SK-N-SH treated with all-trans-retinoic acid at 6 μM for 48 hours (cell line): ENCODE measurements at regions not wholly inside any gene's neighbourhood (a gene's known extent, or its start where the extent isn't known, plus 50 kb on each side); places are given as distances from the start of the nearest gene placed in this dataset.

Experiments
- ATAC-seq: fragments of 200-7000 bp; cut with Tn5 transposase; 3 replicates; pipeline ENCODE4 v1.9.1; 2020; ENCODE audit warnings: mild to moderate bottlenecking, moderate library complexity
- ARNTL ChIP-seq: fragments of 450-650 bp; formaldehyde crosslinking; IDR thresholded peaks from 2 replicates; pipeline ENCODE4 v1.5.0; 2020; ENCODE audit warnings: low read depth, mild to moderate bottlenecking, moderate library complexity, borderline replicate concordance
- BACH2 ChIP-seq: fragments of 250-450 bp; sonication (Bioruptor Pico); IDR thresholded peaks from 2 replicates; pipeline ENCODE4 v1.9.0; 2021; ENCODE audit warnings: mild to moderate bottlenecking, borderline replicate concordance
- CSDC2 ChIP-seq: fragments of 250-450 bp; sonication (Bioruptor Pico); IDR thresholded peaks from 2 replicates; pipeline ENCODE4 v1.5.0; 2020; ENCODE audit warnings: mild to moderate bottlenecking, moderate library complexity
- GLIS3 ChIP-seq: fragments of 250-450 bp; sonication (Bioruptor Pico); IDR thresholded peaks from 2 replicates; pipeline ENCODE4 v1.5.0; 2020; ENCODE audit warnings: mild to moderate bottlenecking, moderate library complexity
- ISL1 ChIP-seq: fragments of 250-450 bp; sonication (Bioruptor Pico); IDR thresholded peaks from 2 replicates; pipeline ENCODE4 v2.1.2; 2022; ENCODE audit warnings: mild to moderate bottlenecking, moderate library complexity
- OSR1 ChIP-seq: fragments of 250-450 bp; sonication (Bioruptor Pico); IDR thresholded peaks from 2 replicates; pipeline ENCODE4 v1.8.0; 2022; ENCODE audit warnings: moderate library complexity, mild to moderate bottlenecking, inconsistent platforms
- PPARA ChIP-seq: fragments of 250-450 bp; sonication (Bioruptor Pico); IDR thresholded peaks from 2 replicates; pipeline ENCODE4 v1.5.0; 2020; ENCODE audit warnings: mild to moderate bottlenecking, borderline replicate concordance
- RARB ChIP-seq: fragments of 250-450 bp; sonication (Bioruptor Pico); IDR thresholded peaks from 2 replicates; pipeline ENCODE4 v1.8.0; 2021; ENCODE audit warnings: mild to moderate bottlenecking, moderate library complexity
- SNAI2 ChIP-seq: fragments of 250-450 bp; sonication (Bioruptor Pico); IDR thresholded peaks from 2 replicates; pipeline ENCODE4 v1.5.0; 2020; ENCODE audit warnings: mild to moderate bottlenecking, moderate library complexity
- TCF4 ChIP-seq: fragments of 250-450 bp; sonication (Bioruptor Pico); IDR thresholded peaks from 2 replicates; pipeline ENCODE4 v1.8.0; 2021; ENCODE audit warnings: mild to moderate bottlenecking, moderate library complexity, borderline replicate concordance
- TOX ChIP-seq: fragments of 250-450 bp; sonication (Bioruptor Pico); IDR thresholded peaks from 2 replicates; pipeline ENCODE4 v1.8.0; 2021; ENCODE audit warnings: mild to moderate bottlenecking, moderate library complexity, borderline replicate concordance
- ZC3H10 ChIP-seq: fragments of 250-450 bp; sonication (Bioruptor Pico); IDR thresholded peaks from 2 replicates; pipeline ENCODE4 v1.5.1; 2021; ENCODE audit warnings: mild to moderate bottlenecking, moderate library complexity
- ZFP3 ChIP-seq: fragments of 250-450 bp; sonication (Bioruptor Pico); IDR thresholded peaks from 2 replicates; pipeline ENCODE4 v1.5.0; 2020; ENCODE audit warnings: mild to moderate bottlenecking, moderate library complexity
- ZFP30 ChIP-seq: fragments of 450-650 bp; formaldehyde crosslinking; IDR thresholded peaks from 2 replicates; pipeline ENCODE4 v1.5.0; 2022; ENCODE audit warnings: mild to moderate bottlenecking, moderate library complexity
- ZNF565 ChIP-seq: fragments of 450-650 bp; formaldehyde crosslinking; conservative IDR thresholded peaks from 2 replicates; pipeline ENCODE4 v1.5.0; 2020; ENCODE audit warnings: low read depth, mild to moderate bottlenecking, moderate library complexity
- ZNF70 ChIP-seq: fragments of 450-650 bp; formaldehyde crosslinking; IDR thresholded peaks from 2 replicates; pipeline ENCODE4 v1.5.0; 2020; ENCODE audit warnings: mild to moderate bottlenecking, moderate library complexity
- ZNF8 ChIP-seq: fragments of 450-650 bp; formaldehyde crosslinking; IDR thresholded peaks from 2 replicates; pipeline ENCODE4 v1.5.0; 2020; ENCODE audit warnings: mild to moderate bottlenecking, moderate library complexity
- TF ChIP-seq, protein P1 (sequence below): fragments of 250-450 bp; sonication (Bioruptor Pico); IDR thresholded peaks from 2 replicates; pipeline ENCODE4 v1.8.0; 2020; ENCODE audit warnings: mild to moderate bottlenecking, moderate library complexity, borderline replicate concordance
- TF ChIP-seq, protein P2 (sequence below): fragments of 250-450 bp; sonication (Bioruptor Pico); IDR thresholded peaks from 2 replicates; pipeline ENCODE4 v1.5.1; 2021; ENCODE audit warnings: mild to moderate bottlenecking, moderate library complexity
- TF ChIP-seq, protein P3 (sequence below): fragments of 250-450 bp; sonication (Bioruptor Pico); IDR thresholded peaks from 2 replicates; pipeline ENCODE4 v1.5.1; 2020; ENCODE audit warnings: low read depth, mild to moderate bottlenecking, moderate library complexity
- TF ChIP-seq, protein P4 (sequence below): fragments of 250-450 bp; sonication (Bioruptor Pico); IDR thresholded peaks from 2 replicates; pipeline ENCODE4 v1.8.0; 2021; ENCODE audit warnings: low read depth, mild to moderate bottlenecking, moderate library complexity, borderline replicate concordance
- TF ChIP-seq, protein P5 (sequence below): fragments of 250-450 bp; sonication (Bioruptor Pico); IDR thresholded peaks from 2 replicates; pipeline ENCODE4 v1.5.0; 2020; ENCODE audit warnings: mild to moderate bottlenecking, moderate library complexity

DNA sequence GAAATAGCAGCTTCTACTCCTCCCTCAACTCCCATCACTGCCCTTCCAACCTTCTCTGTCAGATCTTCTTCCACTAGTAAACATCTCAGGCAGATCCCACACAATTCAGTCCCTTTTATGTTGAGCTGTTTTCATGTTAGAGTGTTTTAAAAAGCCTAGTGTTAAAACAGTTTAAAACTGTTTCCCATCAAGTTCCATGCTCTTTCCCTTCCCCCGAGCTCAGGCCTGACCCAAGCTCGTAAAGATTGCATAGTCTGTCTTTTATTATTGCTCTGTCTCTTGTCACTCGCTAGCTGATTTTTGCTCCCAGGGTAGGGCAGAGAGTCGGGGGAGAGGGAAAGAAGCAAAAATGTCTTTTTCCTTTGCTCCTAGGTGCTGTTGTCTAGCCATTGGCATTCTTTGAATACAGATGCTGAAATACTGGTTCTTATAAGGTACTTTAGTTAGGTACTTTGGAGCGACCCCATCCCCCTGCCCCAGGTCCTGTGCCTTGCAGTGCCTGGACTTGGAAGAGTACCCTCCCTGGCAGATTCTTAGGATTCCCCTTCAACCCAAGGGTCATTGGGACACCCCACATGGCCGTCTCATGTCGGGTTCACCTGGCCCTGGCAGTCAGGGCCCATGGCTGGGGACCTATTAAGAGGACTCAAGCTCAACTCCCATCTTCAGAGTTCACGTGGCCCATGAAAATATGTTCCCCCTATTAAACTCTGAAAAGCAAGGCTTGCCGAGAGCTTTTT, 101.2 kb upstream of the ARMC2 start (continued):
- TF ChIP-seq, protein P1, sequence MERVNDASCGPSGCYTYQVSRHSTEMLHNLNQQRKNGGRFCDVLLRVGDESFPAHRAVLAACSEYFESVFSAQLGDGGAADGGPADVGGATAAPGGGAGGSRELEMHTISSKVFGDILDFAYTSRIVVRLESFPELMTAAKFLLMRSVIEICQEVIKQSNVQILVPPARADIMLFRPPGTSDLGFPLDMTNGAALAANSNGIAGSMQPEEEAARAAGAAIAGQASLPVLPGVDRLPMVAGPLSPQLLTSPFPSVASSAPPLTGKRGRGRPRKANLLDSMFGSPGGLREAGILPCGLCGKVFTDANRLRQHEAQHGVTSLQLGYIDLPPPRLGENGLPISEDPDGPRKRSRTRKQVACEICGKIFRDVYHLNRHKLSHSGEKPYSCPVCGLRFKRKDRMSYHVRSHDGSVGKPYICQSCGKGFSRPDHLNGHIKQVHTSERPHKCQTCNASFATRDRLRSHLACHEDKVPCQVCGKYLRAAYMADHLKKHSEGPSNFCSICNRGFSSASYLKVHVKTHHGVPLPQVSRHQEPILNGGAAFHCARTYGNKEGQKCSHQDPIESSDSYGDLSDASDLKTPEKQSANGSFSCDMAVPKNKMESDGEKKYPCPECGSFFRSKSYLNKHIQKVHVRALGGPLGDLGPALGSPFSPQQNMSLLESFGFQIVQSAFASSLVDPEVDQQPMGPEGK (CRISPR knock-in tag) = no peak

DNA sequence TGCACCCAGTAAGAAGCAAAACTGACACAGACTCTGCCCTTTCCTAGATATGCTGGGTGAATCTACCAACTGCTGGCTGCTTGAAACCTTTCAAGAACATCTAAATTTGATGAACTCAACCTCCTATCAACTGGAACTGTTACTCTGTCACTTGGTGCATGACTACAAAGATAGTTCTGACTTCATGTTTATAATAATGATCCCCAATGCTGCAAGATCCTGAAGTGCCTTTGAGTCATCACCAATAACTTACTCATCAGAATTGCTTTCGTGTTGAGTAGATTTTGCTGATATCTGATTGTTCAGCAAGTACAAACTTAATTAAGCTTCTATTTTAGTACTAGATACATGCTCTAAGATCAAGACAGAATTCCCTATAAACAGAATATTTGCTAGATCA, 100.2 kb upstream of the ARMC2 start:
- no peak for ATAC-seq
- TF ChIP-seq TOX (no peak), ARNTL (CRISPR knock-in tag) (no peak), OSR1 (CRISPR knock-in tag) (no peak)
- TF ChIP-seq, protein P2, sequence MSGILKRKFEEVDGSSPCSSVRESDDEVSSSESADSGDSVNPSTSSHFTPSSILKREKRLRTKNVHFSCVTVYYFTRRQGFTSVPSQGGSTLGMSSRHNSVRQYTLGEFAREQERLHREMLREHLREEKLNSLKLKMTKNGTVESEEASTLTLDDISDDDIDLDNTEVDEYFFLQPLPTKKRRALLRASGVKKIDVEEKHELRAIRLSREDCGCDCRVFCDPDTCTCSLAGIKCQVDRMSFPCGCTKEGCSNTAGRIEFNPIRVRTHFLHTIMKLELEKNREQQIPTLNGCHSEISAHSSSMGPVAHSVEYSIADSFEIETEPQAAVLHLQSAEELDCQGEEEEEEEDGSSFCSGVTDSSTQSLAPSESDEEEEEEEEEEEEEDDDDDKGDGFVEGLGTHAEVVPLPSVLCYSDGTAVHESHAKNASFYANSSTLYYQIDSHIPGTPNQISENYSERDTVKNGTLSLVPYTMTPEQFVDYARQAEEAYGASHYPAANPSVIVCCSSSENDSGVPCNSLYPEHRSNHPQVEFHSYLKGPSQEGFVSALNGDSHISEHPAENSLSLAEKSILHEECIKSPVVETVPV (CRISPR knock-in tag) = no peak
- TF ChIP-seq, all 23 proteins: peak for 0

DNA sequence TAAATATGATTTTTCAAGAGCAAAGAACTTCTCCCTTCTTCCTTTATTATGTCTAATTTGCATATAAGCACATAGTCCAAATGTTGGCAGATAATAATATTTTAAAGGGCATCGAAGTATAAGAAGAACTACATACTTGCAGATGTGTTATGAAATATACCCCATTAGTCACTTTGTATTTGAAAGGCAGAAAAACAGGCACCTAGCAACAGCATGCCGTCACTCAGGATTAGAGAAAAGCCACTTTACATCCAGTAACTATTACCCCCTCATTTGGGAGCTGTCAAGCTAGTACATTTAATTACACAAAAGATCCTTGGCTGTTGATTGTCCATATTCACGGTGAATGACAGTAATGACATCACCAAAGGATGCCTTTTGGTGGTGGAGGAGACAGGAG, 99.3 kb upstream of the ARMC2 start:
- TF ChIP-seq, protein P3, sequence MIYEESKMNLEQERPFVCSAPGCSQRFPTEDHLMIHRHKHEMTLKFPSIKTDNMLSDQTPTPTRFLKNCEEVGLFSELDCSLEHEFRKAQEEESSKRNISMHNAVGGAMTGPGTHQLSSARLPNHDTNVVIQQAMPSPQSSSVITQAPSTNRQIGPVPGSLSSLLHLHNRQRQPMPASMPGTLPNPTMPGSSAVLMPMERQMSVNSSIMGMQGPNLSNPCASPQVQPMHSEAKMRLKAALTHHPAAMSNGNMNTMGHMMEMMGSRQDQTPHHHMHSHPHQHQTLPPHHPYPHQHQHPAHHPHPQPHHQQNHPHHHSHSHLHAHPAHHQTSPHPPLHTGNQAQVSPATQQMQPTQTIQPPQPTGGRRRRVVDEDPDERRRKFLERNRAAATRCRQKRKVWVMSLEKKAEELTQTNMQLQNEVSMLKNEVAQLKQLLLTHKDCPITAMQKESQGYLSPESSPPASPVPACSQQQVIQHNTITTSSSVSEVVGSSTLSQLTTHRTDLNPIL (CRISPR knock-in tag) = no peak
- TF ChIP-seq, protein P4, sequence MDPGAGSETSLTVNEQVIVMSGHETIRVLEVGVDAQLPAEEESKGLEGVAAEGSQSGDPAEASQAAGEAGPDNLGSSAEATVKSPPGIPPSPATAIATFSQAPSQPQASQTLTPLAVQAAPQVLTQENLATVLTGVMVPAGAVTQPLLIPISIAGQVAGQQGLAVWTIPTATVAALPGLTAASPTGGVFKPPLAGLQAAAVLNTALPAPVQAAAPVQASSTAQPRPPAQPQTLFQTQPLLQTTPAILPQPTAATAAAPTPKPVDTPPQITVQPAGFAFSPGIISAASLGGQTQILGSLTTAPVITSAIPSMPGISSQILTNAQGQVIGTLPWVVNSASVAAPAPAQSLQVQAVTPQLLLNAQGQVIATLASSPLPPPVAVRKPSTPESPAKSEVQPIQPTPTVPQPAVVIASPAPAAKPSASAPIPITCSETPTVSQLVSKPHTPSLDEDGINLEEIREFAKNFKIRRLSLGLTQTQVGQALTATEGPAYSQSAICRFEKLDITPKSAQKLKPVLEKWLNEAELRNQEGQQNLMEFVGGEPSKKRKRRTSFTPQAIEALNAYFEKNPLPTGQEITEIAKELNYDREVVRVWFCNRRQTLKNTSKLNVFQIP (CRISPR knock-in tag) = no peak
- TF ChIP-seq, all 23 proteins: peak for 0
- no peak for ATAC-seq

DNA sequence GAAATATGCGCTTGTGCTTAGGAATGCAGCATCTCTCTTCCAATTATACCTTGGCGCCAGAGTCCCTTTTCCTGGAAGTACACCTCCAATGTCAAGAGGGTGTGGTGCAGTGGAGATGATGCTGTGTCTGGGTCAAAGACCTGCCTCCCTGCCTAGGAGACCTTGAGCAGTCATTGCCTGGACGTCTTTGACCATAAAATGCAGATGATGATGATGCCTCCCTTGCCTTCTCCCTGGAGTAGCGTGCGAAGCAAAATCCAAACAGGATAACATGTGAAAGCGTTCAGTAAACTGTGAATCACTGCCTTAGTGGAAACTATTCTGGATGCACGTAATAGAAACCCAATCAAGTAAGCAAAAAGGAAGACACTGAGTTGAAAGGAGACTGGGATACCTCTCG, 97.4 kb upstream of the ARMC2 start:
- no peak for ATAC-seq

More for the DNA sequence above, 97.4 kb upstream of the ARMC2 start:
- no peak for TF ChIP-seq ZNF565 (CRISPR knock-in tag)
- TF ChIP-seq, protein P4 (CRISPR knock-in tag) = no peak
- TF ChIP-seq, protein P5, sequence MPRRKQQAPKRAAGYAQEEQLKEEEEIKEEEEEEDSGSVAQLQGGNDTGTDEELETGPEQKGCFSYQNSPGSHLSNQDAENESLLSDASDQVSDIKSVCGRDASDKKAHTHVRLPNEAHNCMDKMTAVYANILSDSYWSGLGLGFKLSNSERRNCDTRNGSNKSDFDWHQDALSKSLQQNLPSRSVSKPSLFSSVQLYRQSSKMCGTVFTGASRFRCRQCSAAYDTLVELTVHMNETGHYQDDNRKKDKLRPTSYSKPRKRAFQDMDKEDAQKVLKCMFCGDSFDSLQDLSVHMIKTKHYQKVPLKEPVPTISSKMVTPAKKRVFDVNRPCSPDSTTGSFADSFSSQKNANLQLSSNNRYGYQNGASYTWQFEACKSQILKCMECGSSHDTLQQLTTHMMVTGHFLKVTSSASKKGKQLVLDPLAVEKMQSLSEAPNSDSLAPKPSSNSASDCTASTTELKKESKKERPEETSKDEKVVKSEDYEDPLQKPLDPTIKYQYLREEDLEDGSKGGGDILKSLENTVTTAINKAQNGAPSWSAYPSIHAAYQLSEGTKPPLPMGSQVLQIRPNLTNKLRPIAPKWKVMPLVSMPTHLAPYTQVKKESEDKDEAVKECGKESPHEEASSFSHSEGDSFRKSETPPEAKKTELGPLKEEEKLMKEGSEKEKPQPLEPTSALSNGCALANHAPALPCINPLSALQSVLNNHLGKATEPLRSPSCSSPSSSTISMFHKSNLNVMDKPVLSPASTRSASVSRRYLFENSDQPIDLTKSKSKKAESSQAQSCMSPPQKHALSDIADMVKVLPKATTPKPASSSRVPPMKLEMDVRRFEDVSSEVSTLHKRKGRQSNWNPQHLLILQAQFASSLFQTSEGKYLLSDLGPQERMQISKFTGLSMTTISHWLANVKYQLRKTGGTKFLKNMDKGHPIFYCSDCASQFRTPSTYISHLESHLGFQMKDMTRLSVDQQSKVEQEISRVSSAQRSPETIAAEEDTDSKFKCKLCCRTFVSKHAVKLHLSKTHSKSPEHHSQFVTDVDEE (CRISPR knock-in tag) = no peak
- TF ChIP-seq TOX = no peak
- TF ChIP-seq RARB (CRISPR knock-in tag) = no peak
- TF ChIP-seq TCF4 = no peak
- TF ChIP-seq GLIS3 (CRISPR knock-in tag) = no peak
- no peak for TF ChIP-seq BACH2 (CRISPR knock-in tag)
- TF ChIP-seq CSDC2 = no peak
- TF ChIP-seq, protein P1 (CRISPR knock-in tag) = no peak
- no peak for TF ChIP-seq ZC3H10 (CRISPR knock-in tag)
- no peak for TF ChIP-seq ARNTL (CRISPR knock-in tag)
- TF ChIP-seq PPARA (CRISPR knock-in tag) = no peak
- TF ChIP-seq SNAI2 (CRISPR knock-in tag) = no peak
- TF ChIP-seq ZNF70 (CRISPR knock-in tag) = no peak
- no peak for TF ChIP-seq ZFP30 (CRISPR knock-in tag)
- no peak for TF ChIP-seq ZFP3 (CRISPR knock-in tag)
- no peak for TF ChIP-seq ISL1 (CRISPR knock-in tag)
- TF ChIP-seq ZNF8 (CRISPR knock-in tag) = no peak
